HCT116 (cell line): ENCODE measurements at regions not wholly inside any gene's neighbourhood (a gene's known extent, or its start where the extent isn't known, plus 50 kb on each side); places are given as distances from the start of the nearest gene placed in this dataset.

Experiments used
- CTCF ChIP-seq, 3 experiments: fragments of 200-600 bp in 1 of 3; sonication (generic) in 1 of 3; IDR thresholded peaks in 2 of 3; conservative IDR thresholded peaks in 1 of 3; 2 replicates each; pipeline ENCODE4 v1.5.1; 2012 to 2017; ENCODE audit warnings: low read depth in 2 of 3, low read length in 2 of 3, antibody characterized with exemption in 1 of 3, borderline replicate concordance in 1 of 3, control low read depth in 1 of 3, mild to moderate bottlenecking in 1 of 3, mixed read lengths in 1 of 3, mixed run types in 1 of 3, moderate library complexity in 1 of 3; ENCODE audit not compliant: insufficient read depth in 1 of 3
- SP1 ChIP-seq: IDR thresholded peaks from 2 replicates; pipeline ENCODE4 v1.6.1; 2012; ENCODE audit warnings: low read depth

DNA sequence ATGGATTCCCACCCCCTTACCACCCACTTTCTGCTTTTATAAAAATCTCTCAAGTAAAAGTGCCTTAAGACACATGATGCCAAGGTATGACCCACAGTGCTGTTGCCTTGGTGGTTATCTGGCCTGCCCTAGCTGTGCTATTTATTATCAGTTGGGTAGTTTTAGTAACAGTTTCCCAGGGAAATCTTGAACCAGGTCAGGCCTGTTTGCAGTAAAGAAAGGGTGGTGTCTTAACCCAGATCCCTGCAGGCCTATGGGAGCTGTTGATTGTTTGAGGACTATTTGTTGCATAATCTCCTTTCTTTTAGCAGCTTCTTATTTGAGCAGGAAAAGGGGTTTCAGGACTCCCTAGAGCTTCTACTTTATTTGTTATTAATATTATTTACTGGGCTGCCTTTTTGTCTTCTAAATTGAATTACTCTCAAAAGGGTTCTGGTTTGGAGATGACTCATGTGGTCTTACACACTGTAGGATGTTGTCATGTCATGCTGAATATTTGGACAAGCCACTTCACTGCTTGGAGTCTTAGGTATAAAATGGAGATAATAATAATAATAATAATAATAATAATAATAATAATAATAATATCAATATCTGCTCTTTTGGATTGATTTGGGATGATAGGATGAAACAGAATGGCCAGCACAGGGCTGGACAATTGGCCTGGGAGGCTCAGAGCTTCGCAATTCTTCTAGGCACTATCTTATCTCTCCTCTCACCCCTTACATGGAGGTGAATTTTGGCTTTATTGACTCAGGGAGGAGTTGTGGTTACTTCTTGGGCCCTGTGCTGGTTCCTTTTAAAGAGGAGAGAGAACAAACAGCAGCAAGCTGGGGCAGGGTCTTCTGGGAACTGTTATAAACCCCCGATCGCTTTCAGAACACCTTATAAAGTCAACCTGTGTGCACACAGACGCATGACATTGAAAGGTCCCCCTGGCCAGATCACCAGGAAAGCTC lies 252.1 kb downstream of the PRDM2 start:
- TF ChIP-seq SP1 = no peak
- TF ChIP-seq CTCF (IDR thresholded peaks at IDR 0.05 in 2 of 3, conservative IDR thresholded peaks at IDR 0.05 in 1 of 3; ENCODE audit: borderline replicate concordance in 1 of 3, insufficient read depth in 1 of 3, low read depth in 2 of 3, low read length in 2 of 3) = no peak
